GM10248 (cell line): ENCODE measurements at regions not wholly inside any gene's neighbourhood (a gene's known extent, or its start where the extent isn't known, plus 50 kb on each side); places are given as distances from the start of the nearest gene placed in this dataset.

Experiments
- CTCF ChIA-PET: fragments of 300-600 bp; sonication (Branson Sonifier 250); formaldehyde crosslinking; extraction: SDS; loops from one replicate; lab custom pipeline; 2021; ENCODE audit warnings: antibody characterized with exemption; lab: Yijun Ruan, JAX
- POLR2A ChIA-PET: fragments of 350-650 bp; sonication (Branson Sonifier 250); formaldehyde crosslinking; extraction: SDS; loops from one replicate; lab custom pipeline; 2020; ENCODE audit warnings: antibody characterized with exemption; lab: Yijun Ruan, JAX
- DNase-seq: peaks from one replicate; pipeline ENCODE4 v3.0.0; 2012; ENCODE audit errors: extremely low spot score
- CTCF ChIP-seq: IDR thresholded peaks from 2 replicates; pipeline ENCODE4 v1.5.1; 2012; ENCODE audit warnings: mild to moderate bottlenecking, low read depth; ENCODE audit errors: extremely low read depth, missing control alignments, control extremely low read depth

GRCh38 chr3:14057701-14058100 is 67.0 kb downstream of the CHCHD4 start:
- TF ChIP-seq CTCF, result no peak
- ChIA-PET POLR2A (no interaction called here), CTCF (interaction anchor here (0.8 to 1.4 kb wide), 2 partner anchors 13 to 15 kb away, joined by 3 to 4 read pairs; no protein-coding TSS in a partner anchor)
- DNase-seq, result no peak

- no peak for DNase-seq
- CTCF ChIA-PET, result interaction anchor here (2.4 kb wide), 1 partner anchor 13 kb away, joined by 10 read pairs; no protein-coding TSS in a partner anchor
- TF ChIP-seq CTCF, result no peak
- POLR2A ChIA-PET, result no interaction called here
Measured at GRCh38 chr3:14047841-14048240, 76.8 kb downstream of the CHCHD4 start.

- no peak for DNase-seq
- CTCF ChIA-PET, result interaction anchor here (1.1 kb wide), 1 partner anchor 156 kb away, joined by 3 read pairs; no protein-coding TSS in a partner anchor
- TF ChIP-seq CTCF, result no peak
- POLR2A ChIA-PET, result no interaction called here
Measured at GRCh38 chr3:14047027-14047426, 77.6 kb downstream of the CHCHD4 start.

GRCh38 chr3:14042680-14043079 is 82.0 kb downstream of the CHCHD4 start:
- CTCF ChIA-PET, result interaction anchor here (1.0 kb wide), 1 partner anchor 15 kb away, joined by 4 read pairs; no protein-coding TSS in a partner anchor
- TF ChIP-seq CTCF, result no peak
- no peak for DNase-seq
- POLR2A ChIA-PET, result no interaction called here

GRCh38 chr3:14039149-14039548 is 85.5 kb downstream of the CHCHD4 start:
- POLR2A ChIA-PET, result no interaction called here
- no peak for TF ChIP-seq CTCF
- CTCF ChIA-PET, result interaction anchor here (0.9 kb wide), 1 partner anchor 43 kb away, joined by 3 read pairs; no protein-coding TSS in a partner anchor
- no peak for DNase-seq

GRCh38 chr3:14037211-14037610 is 87.5 kb downstream of the CHCHD4 start:
- DNase-seq, result no peak
- ChIA-PET CTCF (no interaction called here), POLR2A (no interaction called here)
- TF ChIP-seq CTCF, result no peak

- DNase-seq, result no peak
- TF ChIP-seq CTCF, result no peak
- ChIA-PET CTCF (interaction anchor here (0.8 kb wide), 1 partner anchor 17 kb away, joined by 3 read pairs; no protein-coding TSS in a partner anchor), POLR2A (no interaction called here)
Measured at GRCh38 chr3:14033023-14033422, 91.6 kb downstream of the CHCHD4 start.
